GM13977 (cell line): ENCODE measurements at regions not wholly inside any gene's neighbourhood (a gene's known extent, or its start where the extent isn't known, plus 50 kb on each side); places are given as distances from the start of the nearest gene placed in this dataset.

Experiments
- DNase-seq: peaks from one replicate; pipeline ENCODE4 v3.0.0; 2012; ENCODE audit warnings: low spot score
- in situ Hi-C: fragments of 300-500 bp; cut with MboI; formaldehyde crosslinking; loops from one replicate; pipeline ENCODE4 v1.12.0; 2022; ENCODE audit warnings: low sequenced_read_pairs, low pct_unique_long_range_greater_than_20kb, mixed read lengths, inconsistent platforms; ENCODE audit not compliant: unreplicated experiment
- TF ChIP-seq, protein P1 (sequence below): IDR thresholded peaks from 2 replicates; pipeline ENCODE4 v1.5.1; 2012; ENCODE audit warnings: mild to moderate bottlenecking, control low read depth; ENCODE audit not compliant: insufficient read depth; ENCODE audit errors: extremely low read depth, missing control alignments

DNA sequence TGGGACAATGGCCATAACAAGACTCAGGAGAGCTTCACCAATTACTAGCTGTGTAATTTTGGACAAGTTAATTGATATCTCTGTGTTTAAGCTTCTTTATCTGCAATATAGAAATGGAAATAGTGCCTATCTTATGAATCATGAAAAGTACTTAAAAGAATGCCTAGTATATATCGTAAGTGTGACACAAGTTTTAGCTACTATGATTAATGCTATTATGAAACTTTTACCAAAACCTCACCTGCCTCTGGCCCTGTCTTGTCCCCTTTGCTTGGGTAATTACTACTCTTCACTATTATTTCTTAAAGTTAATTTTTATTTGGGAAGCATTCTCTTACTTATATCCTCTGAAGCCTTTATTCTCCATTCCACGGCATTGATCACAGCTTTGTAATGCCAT is 75.0 kb upstream of the NETO1 start:
- in situ Hi-C loops = no loop called here
- TF ChIP-seq, protein P1, sequence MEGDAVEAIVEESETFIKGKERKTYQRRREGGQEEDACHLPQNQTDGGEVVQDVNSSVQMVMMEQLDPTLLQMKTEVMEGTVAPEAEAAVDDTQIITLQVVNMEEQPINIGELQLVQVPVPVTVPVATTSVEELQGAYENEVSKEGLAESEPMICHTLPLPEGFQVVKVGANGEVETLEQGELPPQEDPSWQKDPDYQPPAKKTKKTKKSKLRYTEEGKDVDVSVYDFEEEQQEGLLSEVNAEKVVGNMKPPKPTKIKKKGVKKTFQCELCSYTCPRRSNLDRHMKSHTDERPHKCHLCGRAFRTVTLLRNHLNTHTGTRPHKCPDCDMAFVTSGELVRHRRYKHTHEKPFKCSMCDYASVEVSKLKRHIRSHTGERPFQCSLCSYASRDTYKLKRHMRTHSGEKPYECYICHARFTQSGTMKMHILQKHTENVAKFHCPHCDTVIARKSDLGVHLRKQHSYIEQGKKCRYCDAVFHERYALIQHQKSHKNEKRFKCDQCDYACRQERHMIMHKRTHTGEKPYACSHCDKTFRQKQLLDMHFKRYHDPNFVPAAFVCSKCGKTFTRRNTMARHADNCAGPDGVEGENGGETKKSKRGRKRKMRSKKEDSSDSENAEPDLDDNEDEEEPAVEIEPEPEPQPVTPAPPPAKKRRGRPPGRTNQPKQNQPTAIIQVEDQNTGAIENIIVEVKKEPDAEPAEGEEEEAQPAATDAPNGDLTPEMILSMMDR = no peak
- DNase-seq = no peak

DNA sequence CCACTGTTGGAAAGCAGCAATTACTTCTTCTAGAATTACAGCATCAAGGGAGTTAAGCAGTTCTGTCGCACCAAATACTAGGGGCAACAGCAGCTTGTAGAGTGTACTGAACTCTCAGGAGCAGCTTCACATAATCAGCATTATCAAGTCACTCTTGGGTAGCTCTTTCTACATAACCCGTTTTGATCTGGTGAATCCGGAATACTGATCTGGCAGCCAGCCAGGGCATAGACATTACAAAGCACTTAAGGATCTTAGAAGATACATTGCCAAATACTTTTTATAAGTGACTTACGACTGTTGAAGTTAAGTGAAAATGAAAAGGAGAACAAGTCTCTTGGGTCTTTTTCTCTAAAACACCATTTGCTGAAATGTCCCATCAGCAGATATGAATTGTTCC is 73.2 kb upstream of the NETO1 start:
- TF ChIP-seq, protein P1 = no peak
- no peak for DNase-seq
- in situ Hi-C loops = no loop called here

DNA sequence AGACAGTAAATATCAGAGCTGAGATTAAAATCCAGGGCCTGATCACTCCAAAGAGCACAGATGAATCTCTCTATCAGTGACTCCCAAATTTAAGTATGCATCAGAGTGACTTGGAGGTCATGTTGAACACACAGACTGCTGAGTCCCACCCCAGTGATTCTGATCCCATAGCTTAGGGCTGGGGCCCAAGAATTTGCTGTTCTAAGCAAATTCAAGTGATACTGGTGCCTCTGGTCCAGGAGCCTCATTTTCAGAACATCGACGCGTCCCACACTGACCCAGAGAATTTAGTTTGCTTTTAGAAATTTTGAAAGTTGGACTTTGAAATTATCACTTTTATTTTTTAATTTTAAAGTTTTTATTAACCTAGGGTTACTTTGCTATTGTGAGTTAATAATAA is 72.7 kb upstream of the NETO1 start:
- in situ Hi-C loops = no loop called here
- DNase-seq = no peak
- TF ChIP-seq, protein P1 = no peak

DNA sequence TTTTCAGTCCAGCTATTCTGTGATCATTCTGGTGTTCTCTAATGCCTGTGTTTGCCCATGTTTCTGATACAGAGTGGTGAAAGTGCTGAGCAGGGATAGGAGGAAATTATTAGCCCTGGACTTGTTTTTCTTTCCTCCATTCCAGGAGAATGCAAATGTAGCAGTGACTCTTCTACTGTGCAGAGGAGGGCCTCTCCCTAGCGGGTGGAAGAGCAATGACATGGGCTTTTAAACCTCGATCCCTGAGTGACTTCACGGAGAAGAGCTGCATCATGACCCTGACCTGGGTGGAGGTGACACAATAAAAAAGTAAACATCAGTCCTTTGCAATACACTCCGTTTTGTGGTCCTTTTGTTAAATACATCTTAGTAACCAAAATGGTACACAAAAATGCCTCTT is 68.0 kb upstream of the NETO1 start:
- TF ChIP-seq, protein P1 = no peak
- in situ Hi-C loops = no loop called here
- DNase-seq = no peak

DNA sequence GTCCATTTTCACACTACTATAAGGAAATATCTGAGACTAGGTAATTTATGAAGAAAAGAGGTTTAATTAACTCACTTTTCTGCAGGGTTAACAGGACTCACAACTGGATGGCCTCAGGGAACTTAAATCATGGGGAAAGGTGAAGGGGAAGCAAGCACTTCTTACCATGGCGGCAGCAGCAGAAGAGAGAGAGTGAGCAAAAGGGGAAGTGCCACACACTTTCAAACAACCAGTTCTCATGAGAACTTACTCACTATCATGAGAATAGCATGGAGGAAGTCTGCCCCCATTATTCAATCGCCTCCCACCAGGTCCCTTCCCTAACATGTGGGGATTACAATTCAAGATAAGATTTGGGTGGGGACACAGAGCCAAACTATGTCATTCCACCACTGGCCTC is 55.1 kb upstream of the NETO1 start:
- TF ChIP-seq, protein P1 = no peak
- in situ Hi-C loops = no loop called here
- DNase-seq = no peak
